IPS DF 4.7 (cell line): ENCODE measurements at regions not wholly inside any gene's neighbourhood (a gene's known extent, or its start where the extent isn't known, plus 50 kb on each side); places are given as distances from the start of the nearest gene placed in this dataset.
"Not testable (repeated sequence)": the region's sequence is repeated elsewhere in the genome, so short reads cannot be mapped to it uniquely, and the experiment has no call there.

ENCODE experiments used
- DNase-seq: peaks from one replicate; pipeline ENCODE4 v3.0.0-alpha.2; 2013; ENCODE audit warnings: low spot score; ENCODE audit errors: extremely low read depth

DNA sequence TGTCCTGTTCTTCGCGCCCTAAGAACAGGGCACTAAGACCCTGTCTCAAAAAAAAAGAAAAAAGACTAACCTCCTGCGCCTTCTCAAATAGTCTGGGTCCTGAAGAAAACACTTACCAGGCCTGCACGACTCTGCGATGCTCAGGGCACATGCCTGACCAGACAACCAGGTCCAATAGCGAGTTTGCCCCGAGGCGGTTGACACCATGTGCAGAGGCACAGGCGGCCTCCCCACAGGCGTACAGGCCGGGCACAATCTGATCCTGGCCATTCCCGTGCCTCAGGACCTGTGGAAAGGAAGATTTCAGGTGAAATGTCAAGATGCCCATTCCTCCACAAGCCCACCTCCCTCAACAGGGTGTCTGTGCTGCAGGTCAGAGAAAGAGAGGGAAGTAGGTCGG, 65.9 kb upstream of the TNK2 start:
- DNase-seq: not testable (repeated sequence)

DNA sequence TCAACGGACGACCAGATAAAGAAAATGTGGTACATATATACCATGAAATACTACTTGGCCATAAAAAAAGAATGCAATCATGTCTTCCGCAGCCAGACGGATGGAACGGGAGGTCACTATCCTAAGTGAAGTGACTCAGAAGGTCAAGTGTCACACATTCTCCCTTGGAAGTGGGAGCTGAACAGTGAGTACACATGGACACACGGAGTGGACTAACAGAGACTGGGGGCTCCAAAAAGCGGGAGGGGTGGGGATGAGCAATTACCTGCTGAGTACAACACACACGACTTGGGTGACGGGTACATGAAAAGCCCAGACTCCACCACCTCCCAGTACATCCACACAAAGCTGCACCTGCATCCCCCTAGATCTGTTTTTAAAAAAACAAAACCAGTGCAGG, 62.5 kb upstream of the TNK2 start:
- not testable (repeated sequence) for DNase-seq

DNA sequence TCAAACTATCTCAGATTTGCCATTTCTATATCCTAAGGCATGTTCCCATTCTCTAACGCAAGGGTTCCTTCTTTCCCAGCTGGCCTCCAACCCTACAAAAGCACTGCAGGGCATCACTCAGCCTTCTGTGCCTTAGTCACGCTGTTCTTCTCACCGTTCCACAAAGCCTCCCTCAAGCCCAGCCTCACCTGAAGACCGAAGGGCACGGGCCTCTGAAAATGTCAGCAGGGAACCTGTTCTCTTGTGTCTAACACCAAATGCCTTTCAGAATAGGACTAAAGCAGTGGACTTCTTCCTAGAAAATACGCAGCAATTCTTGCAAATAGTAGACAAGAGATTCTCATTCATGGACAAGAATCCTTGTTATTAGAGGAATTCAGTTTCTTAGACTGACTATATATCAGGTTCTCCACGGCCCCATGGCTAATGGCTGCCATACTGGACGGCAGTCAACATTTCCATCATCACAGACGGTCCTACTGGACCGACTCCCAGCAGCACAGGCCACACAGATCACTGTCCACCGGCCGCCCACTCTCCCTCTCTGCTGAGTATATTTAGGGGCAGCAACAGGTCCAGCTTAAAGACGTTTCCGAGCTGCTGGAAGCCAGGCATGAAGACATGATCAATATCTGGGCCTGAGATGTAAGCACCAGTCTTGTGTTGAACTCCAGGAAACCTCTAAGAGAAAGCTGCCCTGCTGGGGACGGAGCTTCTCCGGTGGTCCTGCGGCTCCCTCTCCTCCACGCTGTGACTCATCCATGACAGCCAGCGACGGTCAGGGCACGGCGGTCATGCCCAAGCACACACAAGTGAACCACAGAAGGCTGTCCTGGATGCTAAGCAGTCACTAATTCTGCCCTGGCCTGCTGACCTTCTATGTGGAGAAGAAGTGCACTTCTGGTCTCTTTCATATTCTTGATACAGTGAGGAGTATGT, 61.8 kb upstream of the TNK2 start:
- DNase-seq: not testable (repeated sequence)

DNA sequence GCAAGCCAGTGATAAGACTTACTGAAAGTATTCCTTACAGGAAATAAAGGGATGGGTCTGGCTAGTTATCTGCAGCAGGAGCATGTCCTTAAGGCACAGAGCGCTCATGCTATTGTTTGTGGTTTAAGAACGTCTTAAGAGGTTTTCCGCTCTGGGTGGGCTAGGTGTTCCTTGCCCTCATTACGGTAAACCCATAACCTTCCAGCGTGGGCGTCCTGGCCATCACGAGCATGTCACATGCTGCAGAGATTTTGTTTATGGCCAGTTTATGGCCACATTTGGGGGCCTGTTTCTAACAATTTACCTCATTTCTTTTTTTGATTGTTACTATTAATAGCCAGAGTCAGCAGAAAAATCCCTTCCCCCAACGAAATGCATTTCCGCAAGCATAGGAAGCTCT, 61.0 kb upstream of the TNK2 start:
- not testable (repeated sequence) for DNase-seq

DNA sequence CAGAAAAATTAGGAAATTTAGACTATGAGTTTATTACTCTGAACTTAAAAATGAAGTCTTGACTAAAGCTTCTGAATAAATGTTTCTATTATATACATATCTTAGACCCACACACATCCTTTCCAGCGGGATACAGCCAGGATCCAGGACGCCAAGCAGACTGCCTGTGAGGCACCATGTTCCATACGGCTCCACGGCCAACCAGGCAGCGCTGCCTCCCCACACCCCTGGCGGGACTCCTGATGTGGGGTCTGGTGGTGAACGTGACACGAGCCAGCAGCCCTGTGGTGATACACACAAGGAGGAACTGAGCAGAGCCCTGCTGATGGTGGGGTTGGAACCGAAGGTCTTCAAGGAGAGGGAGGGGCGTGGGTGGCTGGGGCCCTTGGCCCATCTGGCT, 59.8 kb upstream of the TNK2 start:
- DNase-seq: not testable (repeated sequence)

DNA sequence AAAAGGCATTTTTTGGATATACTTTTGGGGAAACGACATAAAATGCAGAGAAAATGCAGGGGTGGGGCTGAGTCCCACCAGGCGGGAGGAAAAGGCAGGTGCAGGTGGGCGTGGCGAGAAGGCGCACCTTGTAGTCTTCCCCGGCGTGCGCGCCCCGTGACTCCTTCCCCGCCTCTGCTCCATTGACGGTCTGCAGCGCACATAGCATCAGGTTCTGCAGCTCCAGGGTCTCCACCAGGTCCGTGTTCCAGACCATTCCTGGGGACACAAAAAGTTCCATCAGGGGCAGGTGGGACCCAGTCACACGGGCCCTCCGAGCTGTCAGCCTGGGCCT, 59.0 kb upstream of the TNK2 start:
- DNase-seq: not testable (repeated sequence)

DNA sequence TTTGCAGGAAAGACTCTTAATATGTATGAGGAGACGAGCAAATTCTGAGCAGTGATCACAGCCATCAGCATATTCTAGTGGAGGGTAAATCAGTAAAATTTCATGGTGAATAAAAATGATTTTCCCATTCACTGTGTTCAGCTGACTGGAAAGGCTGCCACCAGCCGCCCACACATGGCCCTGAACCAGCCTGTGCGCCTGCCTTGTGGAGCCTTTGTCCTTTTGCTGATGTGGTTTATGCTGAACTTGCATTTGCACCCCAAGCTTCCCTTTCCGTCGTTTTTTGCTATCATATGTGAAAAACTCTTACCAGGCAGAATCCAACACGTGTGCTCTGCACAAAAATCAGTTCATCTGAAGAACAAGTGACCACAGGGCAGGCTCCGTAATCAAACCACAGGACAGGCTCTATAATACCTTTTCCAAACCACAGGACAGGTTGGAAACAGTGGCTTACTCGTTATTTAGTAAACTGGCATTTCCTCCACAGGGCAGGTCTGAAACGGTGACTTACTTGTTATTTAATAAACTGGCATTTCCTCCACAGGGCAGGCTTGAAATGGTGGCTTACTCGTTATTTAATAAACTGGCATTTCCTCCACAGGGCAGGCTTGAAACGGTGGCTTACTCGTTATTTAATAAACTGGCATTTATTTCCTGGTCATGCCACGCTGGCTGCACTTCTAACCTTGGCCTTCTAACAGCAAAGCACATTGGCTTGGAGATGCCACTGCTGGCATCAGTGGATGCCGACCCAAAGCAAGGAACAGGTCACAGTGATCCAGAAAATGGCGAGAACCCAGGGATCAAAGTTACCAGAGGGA, 58.4 kb upstream of the TNK2 start:
- not testable (repeated sequence) for DNase-seq

DNA sequence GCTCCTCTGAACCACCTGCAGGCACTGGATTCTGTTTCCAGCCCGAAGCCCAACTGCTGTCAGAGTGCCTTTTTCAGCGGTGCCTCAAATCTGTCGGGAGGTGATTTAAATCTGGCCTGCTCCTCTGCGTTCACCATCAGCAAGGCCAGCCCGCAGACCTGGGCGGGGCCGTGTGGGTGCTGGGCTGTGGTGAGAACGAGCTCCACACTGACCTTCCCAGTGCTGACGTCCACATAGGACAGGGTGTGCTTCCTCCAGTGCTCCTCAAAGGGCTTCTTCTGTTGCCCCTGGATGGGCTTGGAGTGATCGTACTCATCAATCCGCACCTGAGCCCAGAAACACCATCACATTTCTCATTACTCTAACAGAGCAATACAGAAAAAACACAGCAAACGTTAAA, 56.9 kb upstream of the TNK2 start:
- DNase-seq: not testable (repeated sequence)

DNA sequence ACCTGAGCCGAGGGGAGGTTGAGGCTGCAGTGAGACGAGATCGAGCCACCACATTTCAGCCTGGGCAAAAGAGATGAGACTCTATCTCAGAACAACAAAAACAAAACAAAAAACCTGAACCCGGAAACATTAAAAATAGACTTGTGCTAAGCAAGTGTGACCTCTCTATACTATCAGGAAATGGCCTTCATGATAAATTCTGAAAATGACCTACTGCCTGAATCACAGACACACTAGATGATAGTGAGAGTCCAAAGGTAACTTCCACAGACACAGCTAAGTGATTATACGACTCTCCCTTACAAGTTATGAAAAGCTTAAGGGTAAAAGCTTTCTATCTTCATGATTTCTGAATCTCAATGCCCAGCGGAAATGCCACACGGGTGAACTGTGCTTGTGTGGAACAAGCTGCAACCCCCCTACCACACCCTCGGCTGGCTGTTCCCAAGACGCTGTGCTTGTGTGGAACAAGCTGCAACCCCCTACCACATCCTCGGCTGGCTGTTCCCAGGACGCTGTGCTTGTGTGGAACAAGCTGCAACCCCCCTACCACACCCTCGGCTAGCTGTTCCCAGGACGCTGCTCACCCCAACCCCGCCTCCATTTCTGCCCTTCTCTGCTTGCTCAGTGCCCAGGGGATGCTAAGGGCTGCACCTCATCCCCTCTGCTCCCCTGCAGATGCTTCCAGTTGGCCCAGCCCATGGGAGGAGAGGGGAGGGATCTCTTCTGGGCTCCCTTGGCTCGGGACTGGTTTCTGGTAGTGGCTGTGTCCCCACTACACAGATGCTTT, 56.2 kb upstream of the TNK2 start:
- DNase-seq: not testable (repeated sequence)

DNA sequence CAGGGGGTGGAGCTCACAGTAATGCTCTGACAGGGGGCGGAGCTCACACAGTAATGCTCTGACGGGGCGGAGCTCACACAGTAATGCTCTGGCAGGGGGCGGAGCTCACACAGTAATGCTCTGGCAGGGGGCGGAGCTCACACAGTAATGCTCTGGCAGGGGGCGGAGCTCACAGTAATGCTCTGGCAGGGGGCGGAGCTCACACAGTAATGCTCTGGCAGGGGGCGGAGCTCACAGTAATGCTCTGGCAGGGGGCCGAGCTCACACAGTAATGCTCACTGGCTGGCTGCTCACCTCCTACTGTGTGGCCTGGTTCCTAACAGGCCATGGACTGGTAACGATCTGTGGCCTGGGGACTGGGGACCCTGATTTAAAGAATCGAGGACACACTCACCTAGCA, 53.9 kb upstream of the TNK2 start:
- DNase-seq: not testable (repeated sequence)

DNA sequence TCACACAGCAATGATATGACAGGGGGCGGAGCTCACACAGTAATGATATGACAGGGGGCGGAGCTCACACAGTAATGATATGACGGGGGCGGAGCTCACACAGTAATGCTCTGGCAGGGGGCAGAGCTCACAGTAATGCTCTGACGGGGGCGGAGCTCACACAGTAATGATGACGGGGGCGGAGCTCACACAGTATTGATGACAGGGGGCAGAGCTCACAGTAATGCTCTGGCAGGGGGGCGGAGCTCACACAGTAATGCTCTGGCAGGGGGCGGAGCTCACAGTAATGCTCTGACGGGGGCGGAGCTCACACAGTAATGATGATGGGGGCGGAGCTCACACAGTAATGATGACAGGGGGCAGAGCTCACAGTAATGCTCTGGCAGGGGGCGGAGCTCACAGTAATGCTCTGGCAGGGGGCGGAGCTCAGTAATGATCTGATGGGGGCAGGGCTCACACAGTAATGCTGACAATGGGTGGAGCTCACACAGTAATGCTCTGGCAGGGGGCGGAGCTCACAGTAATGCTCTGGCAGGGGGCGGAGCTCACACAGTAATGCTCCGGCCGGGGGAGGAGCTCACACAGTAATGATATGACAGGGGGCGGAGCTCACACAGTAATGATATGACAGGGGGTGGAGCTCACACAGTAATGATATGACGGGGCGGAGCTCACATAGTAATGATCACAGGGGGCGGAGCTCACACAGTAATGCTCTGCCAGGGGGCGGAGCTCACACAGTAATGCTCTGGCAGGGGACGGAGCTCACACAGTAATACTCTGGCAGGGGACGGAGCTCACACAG, 52.8 kb upstream of the TNK2 start:
- DNase-seq: not testable (repeated sequence)

DNA sequence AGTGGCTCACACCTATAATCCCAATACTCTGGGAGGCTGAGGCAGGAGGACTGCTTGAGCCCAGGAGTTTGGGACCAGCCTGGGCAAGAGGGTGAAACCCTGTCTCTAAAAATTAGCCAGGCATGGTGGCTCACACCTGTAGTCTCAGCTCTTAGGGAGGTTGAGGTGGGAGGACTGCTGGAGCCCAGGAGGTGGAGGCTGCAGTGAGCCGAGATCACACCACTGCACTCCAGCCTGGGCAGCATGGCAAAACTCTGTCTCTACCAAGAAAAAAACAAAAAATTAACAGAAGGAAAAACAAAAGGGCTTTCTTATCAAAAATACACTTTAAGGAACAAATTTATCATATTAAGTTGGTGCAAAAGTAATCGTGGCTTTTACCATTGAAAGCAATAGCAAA, 51.8 kb upstream of the TNK2 start:
- DNase-seq: not testable (repeated sequence)

DNA sequence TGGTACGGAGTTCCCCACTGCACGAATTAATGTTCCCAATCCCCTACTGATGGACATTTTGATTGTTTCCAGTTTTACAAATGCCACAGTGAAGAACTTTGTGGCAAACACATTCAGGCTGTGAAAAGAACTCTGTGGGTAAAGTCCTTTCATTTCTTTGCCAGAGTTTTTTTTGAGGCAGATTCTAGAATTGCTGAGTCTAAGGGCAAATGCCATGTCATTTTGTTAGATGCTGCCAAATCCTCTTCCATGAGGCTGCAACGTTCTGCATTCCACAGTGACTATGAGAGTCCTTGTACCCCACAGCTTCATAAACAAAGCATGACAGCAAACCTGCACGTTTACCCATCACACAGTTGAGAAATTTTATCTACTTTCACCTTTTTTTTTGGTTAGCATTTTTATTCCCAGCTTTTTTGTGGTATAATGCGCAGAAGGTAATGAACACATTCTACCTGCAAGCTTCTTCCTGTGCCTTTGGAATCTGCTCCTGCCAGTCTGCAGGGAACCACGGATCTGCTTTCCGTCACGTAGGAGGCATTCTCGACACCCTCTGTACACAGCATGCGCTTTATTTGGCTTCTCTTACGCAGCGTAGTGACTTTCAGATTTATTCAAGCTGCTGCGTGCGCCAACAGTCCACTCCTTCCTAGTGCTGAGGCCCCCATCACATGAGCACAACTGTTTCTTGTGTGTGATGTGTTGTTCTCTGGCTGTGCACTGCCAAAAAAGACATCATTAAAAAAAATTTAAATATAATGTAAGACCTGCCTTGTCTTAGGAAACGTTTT, 51.2 kb upstream of the TNK2 start:
- not testable (repeated sequence) for DNase-seq

DNA sequence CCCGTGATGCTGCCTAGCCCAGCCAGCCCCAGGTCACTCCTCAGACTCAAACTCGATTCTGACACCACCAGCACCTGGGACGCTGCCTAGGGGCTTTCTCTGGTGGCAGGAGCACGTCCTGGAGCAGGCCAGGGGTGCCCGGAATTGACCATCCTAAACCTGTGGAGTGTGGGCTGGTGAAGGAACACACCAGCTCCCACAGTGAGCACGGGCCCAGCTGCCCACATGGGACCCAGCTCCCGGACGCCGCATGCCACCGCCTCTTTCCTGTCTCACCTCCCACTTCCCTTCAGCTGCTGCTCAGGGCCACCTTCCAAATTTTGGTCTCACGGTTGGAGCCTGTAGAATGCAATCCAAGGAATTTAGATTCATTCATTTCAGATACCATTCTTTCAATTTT, 50.4 kb upstream of the TNK2 start:
- DNase-seq: not testable (repeated sequence)
